Fibroblast of mammary gland (primary cell): ENCODE measurements at regions not wholly inside any gene's neighbourhood (a gene's known extent, or its start where the extent isn't known, plus 50 kb on each side); places are given as distances from the start of the nearest gene placed in this dataset.

ENCODE experiments used
- DNase-seq: peaks from one replicate; pipeline ENCODE4 v3.0.0-alpha.2; 2010; ENCODE audit warnings: low read depth
- H3K4me3 ChIP-seq: 2 replicates; pipeline ENCODE4 v1.5.1; 2011; ENCODE audit warnings: low read depth, mild to moderate bottlenecking, low read length, moderate library complexity; ENCODE audit not compliant: control insufficient read depth
- CTCF ChIP-seq: conservative IDR thresholded peaks from 2 replicates; pipeline ENCODE4 v1.5.1; 2011; ENCODE audit warnings: low read depth, low read length, inconsistent platforms; ENCODE audit not compliant: control insufficient read depth, insufficient read depth

GRCh38 chr18:67092141-67092540 lies 424.4 kb downstream of the DSEL start:
- no peak overlapping the region for H3K4me3 ChIP-seq
- no peak for TF ChIP-seq CTCF
- no peak for DNase-seq

GRCh38 chr18:67081482-67082211 lies 434.9 kb downstream of the DSEL start:
- TF ChIP-seq CTCF, result no peak
- DNase-seq, result no peak
- H3K4me3 ChIP-seq, result no peak overlapping the region

- H3K4me3 ChIP-seq, result no peak overlapping the region
- DNase-seq, result no peak
- TF ChIP-seq CTCF, result no peak
Measured at GRCh38 chr18:67080601-67081000, 435.9 kb downstream of the DSEL start.

- TF ChIP-seq CTCF, result no peak
- H3K4me3 ChIP-seq, result no peak overlapping the region
- DNase-seq, result no peak
Measured at GRCh38 chr18:67074309-67074708, 442.2 kb downstream of the DSEL start.

GRCh38 chr18:67072791-67073190 lies 443.7 kb downstream of the DSEL start:
- H3K4me3 ChIP-seq, result no peak overlapping the region
- DNase-seq, result no peak
- TF ChIP-seq CTCF, result no peak

- H3K4me3 ChIP-seq, result no peak overlapping the region
- no peak for TF ChIP-seq CTCF
Measured at GRCh38 chr18:67068608-67069007, 447.9 kb downstream of the DSEL start.

GRCh38 chr18:67047334-67047733 lies 443.4 kb upstream of the CDH19 start:
- H3K4me3 ChIP-seq, result no peak overlapping the region
- DNase-seq, result no peak
- no peak for TF ChIP-seq CTCF

More at GRCh38 chr18:67068608-67069007, 447.9 kb downstream of the DSEL start:
- DNase-seq, result no peak
